DND-41 (cell line): ENCODE measurements at regions not wholly inside any gene's neighbourhood (a gene's known extent, or its start where the extent isn't known, plus 50 kb on each side); places are given as distances from the start of the nearest gene placed in this dataset.

Experiments
- CTCF ChIP-seq: IDR thresholded peaks from 2 replicates; pipeline ENCODE4 v1.5.1; 2012; ENCODE audit warnings: borderline replicate concordance, low read length, moderate library complexity, mild to moderate bottlenecking; ENCODE audit not compliant: poor library complexity, severe bottlenecking; ENCODE audit errors: extremely low read depth
- EZH2 ChIP-seq: IDR thresholded peaks from 3 replicates; pipeline ENCODE4 v1.6.1; 2012; ENCODE audit warnings: borderline replicate concordance, low read depth, mild to moderate bottlenecking, moderate library complexity, low read length, inconsistent platforms; ENCODE audit not compliant: severe bottlenecking

- TF ChIP-seq CTCF (no peak), EZH2 (no peak)
Measured at GRCh38 chrX:20432746-20433387, 166.2 kb upstream of the RPS6KA3 start.
